ENCODE measurements at regions not wholly inside any gene's neighbourhood (a gene's known extent, or its start where the extent isn't known, plus 50 kb on each side); places are given as distances from the start of the nearest gene placed in this dataset.

GRCh38 chr16:9328411-9328810 is 237.0 kb downstream of the HAPSTR1 start:
- Histone ChIP-seq H3K36me3 (ENCODE audit: control insufficient read depth, insufficient read depth, low read length, severe bottlenecking) (no peaks in the 10 kb centered on the region), H3K9me3 (ENCODE audit: control insufficient read depth, low read length) (peaks cover 5% of the 10 kb centered on the region), H3K27me3 (replicated peaks; ENCODE audit: control insufficient read depth, insufficient read depth, low read length) (peaks cover 9% of the 10 kb centered on the region), H3K4me3 (ENCODE audit: low read length) (no peak overlapping the region), H3K4me1 (ENCODE audit: control insufficient read depth, insufficient read depth, low read length) (no peaks in the 10 kb centered on the region), H3K9ac (ENCODE audit: low read length) (no peak overlapping the region)
- no peak for DNase-seq (ENCODE audit: low read depth)

GRCh38 chr16:9330095-9330494 is 238.7 kb downstream of the HAPSTR1 start:
- H3K9ac ChIP-seq (ENCODE audit: low read length), result no peak overlapping the region
- H3K4me3 ChIP-seq (ENCODE audit: low read length), result no peak overlapping the region
- no peaks in the 10 kb centered on the region for H3K36me3 ChIP-seq (ENCODE audit: control insufficient read depth, insufficient read depth, low read length, severe bottlenecking)
- H3K4me1 ChIP-seq (ENCODE audit: control insufficient read depth, insufficient read depth, low read length), result no peaks in the 10 kb centered on the region
- peaks cover 9% of the 10 kb centered on the region for H3K27me3 ChIP-seq (replicated peaks; ENCODE audit: control insufficient read depth, insufficient read depth, low read length)
- H3K9me3 ChIP-seq (ENCODE audit: control insufficient read depth, low read length), result peaks cover 5% of the 10 kb centered on the region
- peak; percentile 43 for DNase-seq (ENCODE audit: low read depth)

- H3K4me3 ChIP-seq (ENCODE audit: low read length), result no peak overlapping the region
- no peaks in the 10 kb centered on the region for H3K36me3 ChIP-seq (ENCODE audit: control insufficient read depth, insufficient read depth, low read length, severe bottlenecking)
- H3K9ac ChIP-seq (ENCODE audit: low read length), result no peak overlapping the region
- H3K4me1 ChIP-seq (ENCODE audit: control insufficient read depth, insufficient read depth, low read length), result no peaks in the 10 kb centered on the region
- peaks cover 5% of the 10 kb centered on the region for H3K9me3 ChIP-seq (ENCODE audit: control insufficient read depth, low read length)
- H3K27me3 ChIP-seq (replicated peaks; ENCODE audit: control insufficient read depth, insufficient read depth, low read length), result peaks cover 9% of the 10 kb centered on the region
- DNase-seq (ENCODE audit: low read depth), result no peak
Observed at GRCh38 chr16:9331503-9331902, 240.1 kb downstream of the HAPSTR1 start.

GRCh38 chr16:9332574-9333148 is 241.2 kb downstream of the HAPSTR1 start:
- no peak for DNase-seq (ENCODE audit: low read depth)
- H3K4me1 ChIP-seq (ENCODE audit: control insufficient read depth, insufficient read depth, low read length), result no peaks in the 10 kb centered on the region
- peaks cover 5% of the 10 kb centered on the region for H3K9me3 ChIP-seq (ENCODE audit: control insufficient read depth, low read length)
- no peak overlapping the region for H3K4me3 ChIP-seq (ENCODE audit: low read length)
- H3K36me3 ChIP-seq (ENCODE audit: control insufficient read depth, insufficient read depth, low read length, severe bottlenecking), result no peaks in the 10 kb centered on the region
- H3K9ac ChIP-seq (ENCODE audit: low read length), result no peak overlapping the region
- H3K27me3 ChIP-seq (replicated peaks; ENCODE audit: control insufficient read depth, insufficient read depth, low read length), result peaks cover 15% of the 10 kb centered on the region

- H3K4me1 ChIP-seq (ENCODE audit: control insufficient read depth, insufficient read depth, low read length), result no peaks in the 10 kb centered on the region
- DNase-seq (ENCODE audit: low read depth), result no peak
- no peaks in the 10 kb centered on the region for H3K36me3 ChIP-seq (ENCODE audit: control insufficient read depth, insufficient read depth, low read length, severe bottlenecking)
- peaks cover 16% of the 10 kb centered on the region for H3K27me3 ChIP-seq (replicated peaks; ENCODE audit: control insufficient read depth, insufficient read depth, low read length)
- H3K9ac ChIP-seq (ENCODE audit: low read length), result no peak overlapping the region
- no peak overlapping the region for H3K4me3 ChIP-seq (ENCODE audit: low read length)
- peaks cover 5% of the 10 kb centered on the region for H3K9me3 ChIP-seq (ENCODE audit: control insufficient read depth, low read length)
Observed at GRCh38 chr16:9333469-9333868, 242.0 kb downstream of the HAPSTR1 start.

- H3K36me3 ChIP-seq (ENCODE audit: control insufficient read depth, insufficient read depth, low read length, severe bottlenecking), result no peaks in the 10 kb centered on the region
- no peak overlapping the region for H3K4me3 ChIP-seq (ENCODE audit: low read length)
- peaks cover 16% of the 10 kb centered on the region for H3K27me3 ChIP-seq (replicated peaks; ENCODE audit: control insufficient read depth, insufficient read depth, low read length)
- H3K9ac ChIP-seq (ENCODE audit: low read length), result no peak overlapping the region
- H3K4me1 ChIP-seq (ENCODE audit: control insufficient read depth, insufficient read depth, low read length), result no peaks in the 10 kb centered on the region
- no peak for DNase-seq (ENCODE audit: low read depth)
- peaks cover 5% of the 10 kb centered on the region for H3K9me3 ChIP-seq (ENCODE audit: control insufficient read depth, low read length)
Observed at GRCh38 chr16:9334103-9334502, 242.7 kb downstream of the HAPSTR1 start.

GRCh38 chr16:9337308-9338032 is 246.0 kb downstream of the HAPSTR1 start:
- H3K9ac ChIP-seq (ENCODE audit: low read length), result no peak overlapping the region
- no peak for DNase-seq (ENCODE audit: low read depth)
- no peak overlapping the region for H3K4me3 ChIP-seq (ENCODE audit: low read length)
- H3K4me1 ChIP-seq (ENCODE audit: control insufficient read depth, insufficient read depth, low read length), result no peaks in the 10 kb centered on the region
- H3K36me3 ChIP-seq (ENCODE audit: control insufficient read depth, insufficient read depth, low read length, severe bottlenecking), result no peaks in the 10 kb centered on the region
- peaks cover 13% of the 10 kb centered on the region for H3K27me3 ChIP-seq (replicated peaks; ENCODE audit: control insufficient read depth, insufficient read depth, low read length)
- peaks cover 5% of the 10 kb centered on the region for H3K9me3 ChIP-seq (ENCODE audit: control insufficient read depth, low read length)

GRCh38 chr16:9338068-9338467 is 246.6 kb downstream of the HAPSTR1 start:
- Histone ChIP-seq H3K4me1 (ENCODE audit: control insufficient read depth, insufficient read depth, low read length) (no peaks in the 10 kb centered on the region), H3K36me3 (ENCODE audit: control insufficient read depth, insufficient read depth, low read length, severe bottlenecking) (no peaks in the 10 kb centered on the region), H3K4me3 (ENCODE audit: low read length) (no peak overlapping the region), H3K9ac (ENCODE audit: low read length) (no peak overlapping the region), H3K9me3 (ENCODE audit: control insufficient read depth, low read length) (no peaks in the 10 kb centered on the region), H3K27me3 (replicated peaks; ENCODE audit: control insufficient read depth, insufficient read depth, low read length) (peaks cover 14% of the 10 kb centered on the region)
- DNase-seq (ENCODE audit: low read depth), result no peak

GRCh38 chr16:9338510-9338909 is 247.1 kb downstream of the HAPSTR1 start:
- H3K9ac ChIP-seq (ENCODE audit: low read length), result no peak overlapping the region
- H3K36me3 ChIP-seq (ENCODE audit: control insufficient read depth, insufficient read depth, low read length, severe bottlenecking), result no peaks in the 10 kb centered on the region
- H3K4me1 ChIP-seq (ENCODE audit: control insufficient read depth, insufficient read depth, low read length), result no peaks in the 10 kb centered on the region
- peaks cover 19% of the 10 kb centered on the region for H3K27me3 ChIP-seq (replicated peaks; ENCODE audit: control insufficient read depth, insufficient read depth, low read length)
- no peaks in the 10 kb centered on the region for H3K9me3 ChIP-seq (ENCODE audit: control insufficient read depth, low read length)
- no peak overlapping the region for H3K4me3 ChIP-seq (ENCODE audit: low read length)
- DNase-seq (ENCODE audit: low read depth), result no peak

- Histone ChIP-seq H3K4me3 (ENCODE audit: low read length) (no peak overlapping the region), H3K27me3 (replicated peaks; ENCODE audit: control insufficient read depth, insufficient read depth, low read length) (peaks cover 20% of the 10 kb centered on the region), H3K36me3 (ENCODE audit: control insufficient read depth, insufficient read depth, low read length, severe bottlenecking) (no peaks in the 10 kb centered on the region), H3K9me3 (ENCODE audit: control insufficient read depth, low read length) (no peaks in the 10 kb centered on the region), H3K9ac (ENCODE audit: low read length) (no peak overlapping the region), H3K4me1 (ENCODE audit: control insufficient read depth, insufficient read depth, low read length) (no peaks in the 10 kb centered on the region)
- no peak for DNase-seq (ENCODE audit: low read depth)
Observed at GRCh38 chr16:9340526-9341256, 249.2 kb downstream of the HAPSTR1 start.

- Histone ChIP-seq H3K36me3 (ENCODE audit: control insufficient read depth, insufficient read depth, low read length, severe bottlenecking) (no peaks in the 10 kb centered on the region), H3K4me3 (ENCODE audit: low read length) (no peak overlapping the region), H3K9ac (ENCODE audit: low read length) (no peak overlapping the region), H3K9me3 (ENCODE audit: control insufficient read depth, low read length) (no peaks in the 10 kb centered on the region), H3K4me1 (ENCODE audit: control insufficient read depth, insufficient read depth, low read length) (no peaks in the 10 kb centered on the region), H3K27me3 (replicated peaks; ENCODE audit: control insufficient read depth, insufficient read depth, low read length) (peaks cover 13% of the 10 kb centered on the region)
- no peak for DNase-seq (ENCODE audit: low read depth)
Observed at GRCh38 chr16:9343276-9343675, 251.8 kb downstream of the HAPSTR1 start.

All from adipocyte (in vitro differentiated cells).